Type B pancreatic cell (in vitro differentiated cells): ENCODE measurements at regions not wholly inside any gene's neighbourhood (a gene's known extent, or its start where the extent isn't known, plus 50 kb on each side); places are given as distances from the start of the nearest gene placed in this dataset.

Source experiments
- DNase-seq: peaks from one replicate; pipeline ENCODE4 v3.0.0; 2021; ENCODE audit warnings: mixed read lengths; ENCODE audit not compliant: unreplicated experiment; ENCODE audit errors: extremely low spot score
- H3K27ac Mint-ChIP-seq: 2 replicates; pipeline ENCODE4 v1.8.0; 2021; ENCODE audit warnings: mild to moderate bottlenecking, mixed read lengths
- H3K27me3 Mint-ChIP-seq: 2 replicates; pipeline ENCODE4 v1.8.0; 2021; ENCODE audit warnings: mixed read lengths
- H3K36me3 Mint-ChIP-seq: 2 replicates; pipeline ENCODE4 v1.8.0; 2021; ENCODE audit warnings: mixed read lengths
- H3K4me1 Mint-ChIP-seq: one replicate; pipeline ENCODE4 v1.8.0; 2021; ENCODE audit warnings: mixed read lengths; ENCODE audit not compliant: unreplicated experiment
- H3K4me3 Mint-ChIP-seq: 2 replicates; pipeline ENCODE4 v1.8.0; 2021; ENCODE audit warnings: mild to moderate bottlenecking, mixed read lengths
- H3K9me3 Mint-ChIP-seq: 2 replicates; pipeline ENCODE4 v1.8.0; 2021; ENCODE audit warnings: mixed read lengths
- CTCF ChIP-seq: fragments of 200-600 bp; sonication (generic); conservative IDR thresholded peaks from 2 replicates; pipeline ENCODE4 v1.5.0; 2021; ENCODE audit warnings: antibody characterized with exemption, mild to moderate bottlenecking

- Mint-ChIP-seq H3K27me3 (no peaks in the 10 kb centered on the region), H3K4me3 (no peak overlapping the region), H3K36me3 (no peaks in the 10 kb centered on the region), H3K4me1 (peaks cover 4% of the 10 kb centered on the region), H3K9me3 (peaks cover 4% of the 10 kb centered on the region), H3K27ac (no peak overlapping the region)
- DNase-seq = no peak
- TF ChIP-seq CTCF = no peak
These were observed 136.2 kb upstream of the HCCS start for GRCh38 chrX:10974920-10975319.

GRCh38 chrX:10979956-10980355 lies 131.2 kb upstream of the HCCS start:
- Mint-ChIP-seq H3K27ac (no peak overlapping the region), H3K36me3 (no peaks in the 10 kb centered on the region), H3K9me3 (peaks cover 5% of the 10 kb centered on the region), H3K27me3 (no peaks in the 10 kb centered on the region), H3K4me1 (no peaks in the 10 kb centered on the region), H3K4me3 (no peak overlapping the region)
- DNase-seq = no peak
- TF ChIP-seq CTCF = no peak

- no peak for DNase-seq
- Mint-ChIP-seq H3K4me3 (no peak overlapping the region), H3K9me3 (peaks cover 5% of the 10 kb centered on the region), H3K36me3 (no peaks in the 10 kb centered on the region), H3K27me3 (no peaks in the 10 kb centered on the region), H3K27ac (no peak overlapping the region), H3K4me1 (no peaks in the 10 kb centered on the region)
- TF ChIP-seq CTCF = no peak
These were observed 129.6 kb upstream of the HCCS start for GRCh38 chrX:10981506-10981905.

DNA sequence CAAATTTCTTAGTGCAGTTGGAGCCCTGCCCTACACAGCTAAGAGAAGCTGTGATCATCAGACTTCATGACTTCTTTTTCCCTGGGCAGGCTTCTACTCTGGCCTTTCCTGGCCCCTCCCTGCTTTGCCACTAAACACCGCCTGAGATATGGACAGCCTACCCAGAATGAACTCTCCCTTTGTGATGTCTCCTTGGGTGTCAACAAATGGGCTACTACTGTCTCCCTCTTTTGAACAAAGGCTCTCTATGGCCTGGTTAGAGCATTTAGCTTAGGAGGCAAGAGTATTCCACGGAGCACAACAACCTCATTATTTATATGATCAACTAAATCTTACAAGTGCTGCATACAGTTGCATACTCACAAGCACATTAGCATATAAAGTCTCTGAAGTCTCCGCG lies 127.6 kb upstream of the HCCS start:
- no peak overlapping the region for H3K4me3 Mint-ChIP-seq
- no peaks in the 10 kb centered on the region for H3K4me1 Mint-ChIP-seq
- DNase-seq = no peak
- peaks cover 5% of the 10 kb centered on the region for H3K9me3 Mint-ChIP-seq
- H3K27me3 Mint-ChIP-seq = no peaks in the 10 kb centered on the region
- no peak overlapping the region for H3K27ac Mint-ChIP-seq
- TF ChIP-seq CTCF = no peak
- H3K36me3 Mint-ChIP-seq = no peaks in the 10 kb centered on the region

DNA sequence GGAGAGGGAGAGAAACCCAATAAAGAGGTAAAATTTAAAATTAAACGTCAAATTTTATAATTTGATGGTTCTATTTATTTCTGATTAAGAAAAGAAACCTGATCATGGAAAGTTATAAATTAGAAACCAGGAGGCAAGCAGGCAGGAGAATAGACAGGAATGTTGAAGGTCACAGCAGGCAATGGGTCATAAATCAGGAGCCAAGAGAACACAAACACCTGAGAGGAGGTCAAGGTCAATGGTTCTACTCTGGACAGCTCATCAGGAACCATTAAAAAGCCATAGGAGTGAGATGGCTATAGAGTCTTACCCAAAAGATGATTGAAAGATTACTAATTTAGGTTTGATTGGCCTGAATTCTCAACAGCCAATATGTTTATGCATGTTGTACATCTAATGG lies 126.9 kb upstream of the HCCS start:
- Mint-ChIP-seq H3K9me3 (peaks cover 5% of the 10 kb centered on the region), H3K4me1 (no peaks in the 10 kb centered on the region), H3K27ac (no peak overlapping the region), H3K4me3 (no peak overlapping the region), H3K27me3 (no peaks in the 10 kb centered on the region), H3K36me3 (no peaks in the 10 kb centered on the region)
- DNase-seq = no peak
- no peak for TF ChIP-seq CTCF

GRCh38 chrX:10986616-10987015 lies 124.5 kb upstream of the HCCS start:
- H3K27me3 Mint-ChIP-seq = no peaks in the 10 kb centered on the region
- H3K27ac Mint-ChIP-seq = no peak overlapping the region
- no peak overlapping the region for H3K4me3 Mint-ChIP-seq
- no peak for DNase-seq
- peaks cover 5% of the 10 kb centered on the region for H3K9me3 Mint-ChIP-seq
- no peaks in the 10 kb centered on the region for H3K36me3 Mint-ChIP-seq
- H3K4me1 Mint-ChIP-seq = no peaks in the 10 kb centered on the region
- no peak for TF ChIP-seq CTCF
